LNCAP (cell line): ENCODE measurements at regions not wholly inside any gene's neighbourhood (a gene's known extent, or its start where the extent isn't known, plus 50 kb on each side); places are given as distances from the start of the nearest gene placed in this dataset.

Experiments used
- TF ChIP-seq, protein P1 (sequence below): fragments of 450-650 bp; IDR thresholded peaks from 2 replicates; pipeline ENCODE4 v1.5.1; 2017; ENCODE audit warnings: mild to moderate bottlenecking

DNA sequence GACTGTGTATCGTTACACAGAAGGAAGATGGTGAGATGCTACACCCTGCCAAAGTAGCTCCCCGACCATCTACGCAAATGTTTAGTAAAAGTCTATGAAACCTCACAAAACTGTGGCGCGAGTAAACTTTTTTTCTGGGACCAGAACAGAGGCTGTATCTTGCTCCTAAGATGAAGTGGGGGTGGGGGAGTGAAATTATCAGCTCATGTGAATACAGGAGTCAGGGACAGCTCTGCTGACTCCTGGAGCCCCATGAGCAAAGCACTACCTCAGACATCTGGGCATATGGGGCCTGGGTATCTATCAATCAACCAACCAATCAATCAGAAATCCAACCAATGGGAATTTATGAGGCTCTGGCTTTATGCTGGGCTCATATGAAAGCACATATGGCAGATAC is 138.6 kb upstream of the RANBP3L start:
- TF ChIP-seq, protein P1, sequence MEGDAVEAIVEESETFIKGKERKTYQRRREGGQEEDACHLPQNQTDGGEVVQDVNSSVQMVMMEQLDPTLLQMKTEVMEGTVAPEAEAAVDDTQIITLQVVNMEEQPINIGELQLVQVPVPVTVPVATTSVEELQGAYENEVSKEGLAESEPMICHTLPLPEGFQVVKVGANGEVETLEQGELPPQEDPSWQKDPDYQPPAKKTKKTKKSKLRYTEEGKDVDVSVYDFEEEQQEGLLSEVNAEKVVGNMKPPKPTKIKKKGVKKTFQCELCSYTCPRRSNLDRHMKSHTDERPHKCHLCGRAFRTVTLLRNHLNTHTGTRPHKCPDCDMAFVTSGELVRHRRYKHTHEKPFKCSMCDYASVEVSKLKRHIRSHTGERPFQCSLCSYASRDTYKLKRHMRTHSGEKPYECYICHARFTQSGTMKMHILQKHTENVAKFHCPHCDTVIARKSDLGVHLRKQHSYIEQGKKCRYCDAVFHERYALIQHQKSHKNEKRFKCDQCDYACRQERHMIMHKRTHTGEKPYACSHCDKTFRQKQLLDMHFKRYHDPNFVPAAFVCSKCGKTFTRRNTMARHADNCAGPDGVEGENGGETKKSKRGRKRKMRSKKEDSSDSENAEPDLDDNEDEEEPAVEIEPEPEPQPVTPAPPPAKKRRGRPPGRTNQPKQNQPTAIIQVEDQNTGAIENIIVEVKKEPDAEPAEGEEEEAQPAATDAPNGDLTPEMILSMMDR, result no peak

DNA sequence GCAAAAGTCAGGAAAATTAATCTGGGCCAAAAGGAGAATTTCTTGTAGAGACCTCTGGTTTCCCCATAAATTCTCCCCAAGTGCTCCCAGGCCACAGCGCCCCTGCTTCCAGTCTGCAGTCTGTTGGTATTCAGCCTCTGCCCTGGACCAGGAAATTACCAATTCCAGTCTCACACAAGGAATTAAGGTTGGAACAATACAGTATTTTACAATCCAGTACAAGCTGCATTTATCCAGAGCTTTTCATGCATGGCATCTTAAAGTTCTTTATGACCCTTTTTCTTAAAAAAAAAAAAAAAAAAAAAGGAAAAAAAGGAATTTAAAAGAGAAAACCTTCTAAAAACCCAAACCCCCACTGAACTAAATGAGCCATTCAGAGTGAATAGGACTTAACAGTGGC is 139.6 kb upstream of the RANBP3L start:
- TF ChIP-seq, protein P1, result no peak

DNA sequence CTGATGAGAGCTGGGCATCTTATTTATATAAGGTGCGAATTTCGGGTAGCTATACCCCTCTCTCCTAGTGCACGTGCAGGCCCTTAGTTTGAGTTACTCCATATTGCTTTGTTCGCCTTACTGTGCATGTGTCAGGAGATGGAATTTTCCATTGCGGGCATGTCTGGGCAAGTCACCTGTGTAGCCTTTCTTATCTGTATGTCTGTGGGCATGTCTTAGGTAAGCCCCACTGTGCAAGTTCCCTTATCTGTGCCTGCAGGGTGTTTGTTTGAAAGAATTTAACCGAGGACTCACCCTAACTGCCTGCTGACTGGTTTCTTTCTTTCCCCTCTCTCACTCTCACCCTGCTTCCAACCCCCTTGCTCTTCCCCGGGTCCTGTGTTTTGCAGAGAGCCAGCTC is 140.7 kb upstream of the RANBP3L start:
- TF ChIP-seq, protein P1, result no peak

DNA sequence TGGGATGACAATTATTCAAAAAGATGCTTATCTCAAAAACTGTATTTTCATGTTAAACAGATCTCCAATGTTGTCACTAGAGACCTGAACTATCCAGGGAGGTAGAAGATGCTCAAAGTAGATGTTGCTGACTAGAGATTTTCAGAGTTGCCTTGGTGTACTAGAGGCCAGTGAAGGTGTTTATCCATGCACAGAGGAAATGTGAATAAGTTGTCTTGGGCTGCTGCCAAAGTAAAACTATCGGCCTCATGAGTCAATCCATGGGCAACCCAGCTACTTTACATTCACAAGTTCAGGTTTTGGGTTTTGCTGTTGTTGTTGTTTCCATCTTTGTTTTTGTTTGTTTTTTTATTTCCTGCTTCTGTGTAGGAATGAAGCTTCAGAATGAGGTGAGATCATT is 141.1 kb upstream of the RANBP3L start:
- TF ChIP-seq, protein P1, result no peak

DNA sequence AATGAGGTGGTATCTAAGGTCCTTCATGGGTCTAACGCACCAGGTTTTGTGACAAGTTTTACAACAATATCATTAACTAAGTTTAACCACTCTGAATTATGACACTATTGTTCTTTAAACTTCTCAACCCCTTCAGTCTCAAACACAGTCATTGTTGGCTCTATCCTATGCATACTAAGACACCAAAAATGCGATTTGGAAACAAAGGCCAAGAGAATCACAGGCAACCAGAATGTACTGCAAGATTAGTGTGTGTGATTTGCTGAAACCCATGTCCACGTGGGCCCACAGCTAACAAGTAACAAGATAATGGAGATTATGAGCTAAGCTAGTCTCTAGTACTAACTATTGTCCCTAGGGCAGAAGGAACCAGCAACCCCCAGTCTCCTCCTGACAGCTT is 142.2 kb upstream of the RANBP3L start:
- TF ChIP-seq, protein P1, result no peak

DNA sequence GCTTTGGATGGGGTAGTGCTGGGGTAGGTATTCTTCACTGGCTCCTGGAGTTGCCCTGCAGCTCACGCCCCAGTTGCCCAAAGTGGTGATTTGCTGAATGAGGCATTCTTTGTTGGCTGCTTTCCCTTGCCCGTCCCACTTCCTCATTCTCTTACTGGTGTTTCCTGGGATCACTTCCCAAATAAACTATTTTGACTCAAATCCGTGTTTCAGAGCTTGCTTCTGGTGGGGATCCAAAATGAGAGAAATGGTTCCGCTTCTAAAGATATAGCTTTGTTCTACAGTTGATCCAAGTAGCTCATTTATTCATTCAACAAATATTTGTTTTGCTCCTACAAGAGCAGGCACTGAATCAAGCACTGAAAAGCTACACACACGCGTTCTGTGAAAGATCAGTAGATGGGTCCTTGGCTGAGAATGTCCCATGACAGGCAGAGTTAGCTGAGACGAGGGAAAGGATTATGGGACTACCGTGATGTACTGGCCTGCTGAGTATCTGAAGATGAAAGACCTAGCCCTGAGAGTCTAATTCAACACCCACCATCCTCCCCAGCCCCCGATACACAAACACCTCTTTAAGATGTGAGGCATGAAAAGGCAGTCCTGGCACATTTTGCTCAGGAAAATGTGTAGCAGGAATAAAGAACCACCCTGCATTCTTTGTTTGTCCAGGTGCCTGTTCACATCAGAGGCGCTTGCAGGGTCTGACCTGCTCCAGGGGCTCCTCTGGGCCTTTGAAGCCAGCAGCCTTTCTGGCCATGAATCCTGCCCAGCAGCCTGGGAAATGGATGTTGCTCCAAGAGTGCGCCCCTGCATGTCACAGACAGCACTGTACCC is 143.1 kb upstream of the RANBP3L start:
- TF ChIP-seq, protein P1, result no peak

DNA sequence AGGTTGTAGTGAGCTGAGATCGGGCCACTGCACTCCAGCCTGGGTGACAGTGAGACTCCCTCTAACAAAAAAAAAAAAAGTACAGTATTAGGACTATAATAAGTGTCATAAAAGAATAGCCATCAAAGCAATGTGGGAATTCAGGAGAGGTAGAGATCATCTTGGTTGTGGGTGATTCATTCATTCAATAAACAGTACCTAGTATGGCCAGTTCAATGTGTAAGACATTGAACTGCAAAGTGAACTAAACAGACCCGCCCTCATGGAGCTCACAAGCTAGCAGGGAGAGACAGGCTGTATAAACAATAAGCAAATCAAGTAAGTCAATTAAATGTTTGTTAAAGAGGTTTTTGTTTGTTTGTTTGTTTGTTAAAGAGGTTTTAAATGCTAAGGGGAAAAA is 146.1 kb upstream of the RANBP3L start:
- TF ChIP-seq, protein P1, result no peak
